ENCODE measurements at regions not wholly inside any gene's neighbourhood (a gene's known extent, or its start where the extent isn't known, plus 50 kb on each side); places are given as distances from the start of the nearest gene placed in this dataset.

DNA sequence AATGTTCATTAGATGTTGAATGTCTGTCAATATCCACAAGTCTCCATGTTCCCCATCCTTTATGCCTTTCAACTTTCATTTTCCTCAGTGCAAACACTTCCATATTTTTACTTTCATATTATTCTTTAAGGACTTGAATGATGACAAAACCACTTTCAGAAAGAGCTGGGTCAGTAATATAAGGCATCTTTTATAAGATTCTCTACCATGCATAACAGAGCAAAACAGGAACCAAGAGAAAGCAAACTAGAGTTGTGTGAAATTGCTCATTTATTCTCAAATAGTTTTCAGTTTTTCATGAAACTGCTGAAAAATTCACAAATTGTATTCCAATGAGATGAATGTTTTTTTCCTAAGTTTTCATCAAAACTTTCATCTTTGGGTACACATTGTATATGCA lies 1247.6 kb downstream of the PCDH17 start:
- H3K9ac ChIP-seq (ENCODE audit: low read depth in 1 of 2, low read length in 2 of 2): no peak overlapping the region
- no peak for TF ChIP-seq TAF1 (conservative IDR thresholded peaks at IDR 0.05)
- TF ChIP-seq MAX (IDR thresholded peaks at IDR 0.05): no peak
- no peak for TF ChIP-seq RXRA (IDR thresholded peaks at IDR 0.05)
- no peak for TF ChIP-seq YY1 (IDR thresholded peaks at IDR 0.05)
- no peak for TF ChIP-seq CTCF (IDR thresholded peaks at IDR 0.05; ENCODE audit: low read depth, low read length, missing input control)
- no peak for TF ChIP-seq EGR1 (IDR thresholded peaks at IDR 0.05; ENCODE audit: low read depth in 2 of 2)
- TF ChIP-seq NR2F2 (IDR thresholded peaks at IDR 0.05): no peak
- DNase-seq (ENCODE audit: low spot score): no peak
- H3K27ac ChIP-seq (ENCODE audit: low read depth in 1 of 2, low read length in 2 of 2): no peak overlapping the region
- H3K4me3 ChIP-seq (ENCODE audit: low read depth in 1 of 3, low read length in 3 of 3): no peak overlapping the region
- H3K27me3 ChIP-seq (ENCODE audit: control insufficient read depth in 4 of 4, insufficient read depth in 4 of 4, low read length in 3 of 4): no peaks in the 10 kb centered on the region
- no peaks in the 10 kb centered on the region for H3K36me3 ChIP-seq (ENCODE audit: control insufficient read depth in 4 of 4, insufficient read depth in 3 of 4, low read depth in 1 of 4, low read length in 3 of 4)
- H3K9me3 ChIP-seq (ENCODE audit: control insufficient read depth in 4 of 4, low read length in 3 of 4): no peaks in the 10 kb centered on the region
- no peaks in the 10 kb centered on the region for H3K4me1 ChIP-seq (ENCODE audit: control insufficient read depth in 4 of 4, insufficient read depth in 4 of 4, low read length in 3 of 4)

- no peak for TF ChIP-seq JUND (IDR thresholded peaks at IDR 0.05)
- no peak for TF ChIP-seq FOXA1 (IDR thresholded peaks at IDR 0.05)
- TF ChIP-seq CTCF (IDR thresholded peaks at IDR 0.05; ENCODE audit: low read depth, low read length, missing input control): no peak
- no peak for TF ChIP-seq YY1 (IDR thresholded peaks at IDR 0.05)
- no peak for TF ChIP-seq ATF3 (IDR thresholded peaks at IDR 0.05)
- no peak for TF ChIP-seq HNF4A (conservative IDR thresholded peaks at IDR 0.05)
- TF ChIP-seq RXRA (IDR thresholded peaks at IDR 0.05): no peak
- no peak for TF ChIP-seq NR2F2 (IDR thresholded peaks at IDR 0.05)
- TF ChIP-seq RAD21 (IDR thresholded peaks at IDR 0.05): no peak
- TF ChIP-seq SP1 (IDR thresholded peaks at IDR 0.05): no peak
- TF ChIP-seq, protein P1, sequence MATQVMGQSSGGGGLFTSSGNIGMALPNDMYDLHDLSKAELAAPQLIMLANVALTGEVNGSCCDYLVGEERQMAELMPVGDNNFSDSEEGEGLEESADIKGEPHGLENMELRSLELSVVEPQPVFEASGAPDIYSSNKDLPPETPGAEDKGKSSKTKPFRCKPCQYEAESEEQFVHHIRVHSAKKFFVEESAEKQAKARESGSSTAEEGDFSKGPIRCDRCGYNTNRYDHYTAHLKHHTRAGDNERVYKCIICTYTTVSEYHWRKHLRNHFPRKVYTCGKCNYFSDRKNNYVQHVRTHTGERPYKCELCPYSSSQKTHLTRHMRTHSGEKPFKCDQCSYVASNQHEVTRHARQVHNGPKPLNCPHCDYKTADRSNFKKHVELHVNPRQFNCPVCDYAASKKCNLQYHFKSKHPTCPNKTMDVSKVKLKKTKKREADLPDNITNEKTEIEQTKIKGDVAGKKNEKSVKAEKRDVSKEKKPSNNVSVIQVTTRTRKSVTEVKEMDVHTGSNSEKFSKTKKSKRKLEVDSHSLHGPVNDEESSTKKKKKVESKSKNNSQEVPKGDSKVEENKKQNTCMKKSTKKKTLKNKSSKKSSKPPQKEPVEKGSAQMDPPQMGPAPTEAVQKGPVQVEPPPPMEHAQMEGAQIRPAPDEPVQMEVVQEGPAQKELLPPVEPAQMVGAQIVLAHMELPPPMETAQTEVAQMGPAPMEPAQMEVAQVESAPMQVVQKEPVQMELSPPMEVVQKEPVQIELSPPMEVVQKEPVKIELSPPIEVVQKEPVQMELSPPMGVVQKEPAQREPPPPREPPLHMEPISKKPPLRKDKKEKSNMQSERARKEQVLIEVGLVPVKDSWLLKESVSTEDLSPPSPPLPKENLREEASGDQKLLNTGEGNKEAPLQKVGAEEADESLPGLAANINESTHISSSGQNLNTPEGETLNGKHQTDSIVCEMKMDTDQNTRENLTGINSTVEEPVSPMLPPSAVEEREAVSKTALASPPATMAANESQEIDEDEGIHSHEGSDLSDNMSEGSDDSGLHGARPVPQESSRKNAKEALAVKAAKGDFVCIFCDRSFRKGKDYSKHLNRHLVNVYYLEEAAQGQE (IDR thresholded peaks at IDR 0.05): no peak
- no peak for TF ChIP-seq FOXA2 (IDR thresholded peaks at IDR 0.05)
- no peak for TF ChIP-seq TAF1 (conservative IDR thresholded peaks at IDR 0.05)
- no peak for TF ChIP-seq ZBTB33 (IDR thresholded peaks at IDR 0.05)
- TF ChIP-seq EGR1 (IDR thresholded peaks at IDR 0.05; ENCODE audit: low read depth in 2 of 2): no peak
- no peak for TF ChIP-seq GABPA (IDR thresholded peaks at IDR 0.05 in 1 of 2, conservative IDR thresholded peaks at IDR 0.05 in 1 of 2)
- Histone ChIP-seq H3K36me3 (ENCODE audit: control insufficient read depth in 4 of 4, insufficient read depth in 3 of 4, low read depth in 1 of 4, low read length in 3 of 4) (no peaks in the 10 kb centered on the region), H3K27ac (ENCODE audit: low read depth in 1 of 2, low read length in 2 of 2) (no peak overlapping the region), H3K4me1 (ENCODE audit: control insufficient read depth in 4 of 4, insufficient read depth in 4 of 4, low read length in 3 of 4) (no peaks in the 10 kb centered on the region), H3K4me3 (ENCODE audit: low read depth in 1 of 3, low read length in 3 of 3) (no peak overlapping the region), H3K27me3 (ENCODE audit: control insufficient read depth in 4 of 4, insufficient read depth in 4 of 4, low read length in 3 of 4) (no peaks in the 10 kb centered on the region), H3K9me3 (ENCODE audit: control insufficient read depth in 4 of 4, low read length in 3 of 4) (no peaks in the 10 kb centered on the region), H3K9ac (ENCODE audit: low read depth in 1 of 2, low read length in 2 of 2) (no peak overlapping the region)
- DNase-seq (ENCODE audit: low spot score): no peak
- 81% methylated on average over 4 of the region's 4 CpGs for WGBS
Observed at GRCh38 chr13:58882516-58882915, 1251.0 kb downstream of the PCDH17 start.
